ENCODE measurements at regions not wholly inside any gene's neighbourhood (a gene's known extent, or its start where the extent isn't known, plus 50 kb on each side); places are given as distances from the start of the nearest gene placed in this dataset.

GRCh38 chr2:125746321-125747164 is 909.4 kb upstream of the GYPC start (continued):
- TF ChIP-seq ETS1 (IDR thresholded peaks at IDR 0.05), result no peak
- TF ChIP-seq POLR2AphosphoS5 (IDR thresholded peaks at IDR 0.05; ENCODE audit: low read depth), result no peak
- no peak for TF ChIP-seq ZNF331 (CRISPR knock-in tag; IDR thresholded peaks at IDR 0.05; ENCODE audit: low read depth)

GRCh38 chr2:125747165-125747425 is 908.9 kb upstream of the GYPC start:
- no peak for DNase-seq (ENCODE audit: low spot score)
- no peak overlapping the region for H3K4me2 ChIP-seq
- Mint-ChIP-seq H3K27me3 (ENCODE audit: insufficient read depth, low read depth, poor library complexity) (no peaks in the 10 kb centered on the region), H3K4me3 (no peak overlapping the region), H3K9me3 (no peaks in the 10 kb centered on the region), H3K27ac (no peak overlapping the region), H3K36me3 (ENCODE audit: low read depth) (no peaks in the 10 kb centered on the region), H3K4me1 (peaks cover 5% of the 10 kb centered on the region)
- H4K20me1 ChIP-seq (replicated peaks; ENCODE audit: insufficient read depth), result no peaks in the 10 kb centered on the region
- H3K36me3 ChIP-seq (ENCODE audit: insufficient read depth), result no peaks in the 10 kb centered on the region
- no peak for ATAC-seq
- no peaks in the 10 kb centered on the region for H3K4me1 ChIP-seq (ENCODE audit: insufficient read depth)
- no peak overlapping the region for H3K27ac ChIP-seq (ENCODE audit: low read depth)
- no peak overlapping the region for H3K4me3 ChIP-seq
- no peaks in the 10 kb centered on the region for H3F3A ChIP-seq (replicated peaks; ENCODE audit: low read depth)
- no peaks in the 10 kb centered on the region for H3K79me2 ChIP-seq (replicated peaks; ENCODE audit: insufficient read depth)
- H3K27me3 ChIP-seq (ENCODE audit: insufficient read depth), result no peaks in the 10 kb centered on the region
- no peak overlapping the region for H2AFZ ChIP-seq
- H3K9me2 ChIP-seq (ENCODE audit: insufficient read depth), result no peaks in the 10 kb centered on the region
- TF ChIP-seq EZH2 (IDR thresholded peaks at IDR 0.05; ENCODE audit: low read depth, unreplicated experiment) (no peak), ZNF331 (CRISPR knock-in tag; IDR thresholded peaks at IDR 0.05; ENCODE audit: low read depth) (no peak), NANOG (IDR thresholded peaks at IDR 0.05; ENCODE audit: borderline replicate concordance) (no peak), CREB1 (CRISPR knock-in tag; IDR thresholded peaks at IDR 0.05; ENCODE audit: low read depth) (no peak), ETS1 (IDR thresholded peaks at IDR 0.05) (no peak), EZH2phosphoT487 (IDR thresholded peaks at IDR 0.05; ENCODE audit: unreplicated experiment) (no peak), ZNF114 (CRISPR knock-in tag; IDR thresholded peaks at IDR 0.05) (no peak)
- TF ChIP-seq, protein P1, sequence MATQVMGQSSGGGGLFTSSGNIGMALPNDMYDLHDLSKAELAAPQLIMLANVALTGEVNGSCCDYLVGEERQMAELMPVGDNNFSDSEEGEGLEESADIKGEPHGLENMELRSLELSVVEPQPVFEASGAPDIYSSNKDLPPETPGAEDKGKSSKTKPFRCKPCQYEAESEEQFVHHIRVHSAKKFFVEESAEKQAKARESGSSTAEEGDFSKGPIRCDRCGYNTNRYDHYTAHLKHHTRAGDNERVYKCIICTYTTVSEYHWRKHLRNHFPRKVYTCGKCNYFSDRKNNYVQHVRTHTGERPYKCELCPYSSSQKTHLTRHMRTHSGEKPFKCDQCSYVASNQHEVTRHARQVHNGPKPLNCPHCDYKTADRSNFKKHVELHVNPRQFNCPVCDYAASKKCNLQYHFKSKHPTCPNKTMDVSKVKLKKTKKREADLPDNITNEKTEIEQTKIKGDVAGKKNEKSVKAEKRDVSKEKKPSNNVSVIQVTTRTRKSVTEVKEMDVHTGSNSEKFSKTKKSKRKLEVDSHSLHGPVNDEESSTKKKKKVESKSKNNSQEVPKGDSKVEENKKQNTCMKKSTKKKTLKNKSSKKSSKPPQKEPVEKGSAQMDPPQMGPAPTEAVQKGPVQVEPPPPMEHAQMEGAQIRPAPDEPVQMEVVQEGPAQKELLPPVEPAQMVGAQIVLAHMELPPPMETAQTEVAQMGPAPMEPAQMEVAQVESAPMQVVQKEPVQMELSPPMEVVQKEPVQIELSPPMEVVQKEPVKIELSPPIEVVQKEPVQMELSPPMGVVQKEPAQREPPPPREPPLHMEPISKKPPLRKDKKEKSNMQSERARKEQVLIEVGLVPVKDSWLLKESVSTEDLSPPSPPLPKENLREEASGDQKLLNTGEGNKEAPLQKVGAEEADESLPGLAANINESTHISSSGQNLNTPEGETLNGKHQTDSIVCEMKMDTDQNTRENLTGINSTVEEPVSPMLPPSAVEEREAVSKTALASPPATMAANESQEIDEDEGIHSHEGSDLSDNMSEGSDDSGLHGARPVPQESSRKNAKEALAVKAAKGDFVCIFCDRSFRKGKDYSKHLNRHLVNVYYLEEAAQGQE (IDR thresholded peaks at IDR 0.05; ENCODE audit: unreplicated experiment), result no peak
- TF ChIP-seq, protein P2, sequence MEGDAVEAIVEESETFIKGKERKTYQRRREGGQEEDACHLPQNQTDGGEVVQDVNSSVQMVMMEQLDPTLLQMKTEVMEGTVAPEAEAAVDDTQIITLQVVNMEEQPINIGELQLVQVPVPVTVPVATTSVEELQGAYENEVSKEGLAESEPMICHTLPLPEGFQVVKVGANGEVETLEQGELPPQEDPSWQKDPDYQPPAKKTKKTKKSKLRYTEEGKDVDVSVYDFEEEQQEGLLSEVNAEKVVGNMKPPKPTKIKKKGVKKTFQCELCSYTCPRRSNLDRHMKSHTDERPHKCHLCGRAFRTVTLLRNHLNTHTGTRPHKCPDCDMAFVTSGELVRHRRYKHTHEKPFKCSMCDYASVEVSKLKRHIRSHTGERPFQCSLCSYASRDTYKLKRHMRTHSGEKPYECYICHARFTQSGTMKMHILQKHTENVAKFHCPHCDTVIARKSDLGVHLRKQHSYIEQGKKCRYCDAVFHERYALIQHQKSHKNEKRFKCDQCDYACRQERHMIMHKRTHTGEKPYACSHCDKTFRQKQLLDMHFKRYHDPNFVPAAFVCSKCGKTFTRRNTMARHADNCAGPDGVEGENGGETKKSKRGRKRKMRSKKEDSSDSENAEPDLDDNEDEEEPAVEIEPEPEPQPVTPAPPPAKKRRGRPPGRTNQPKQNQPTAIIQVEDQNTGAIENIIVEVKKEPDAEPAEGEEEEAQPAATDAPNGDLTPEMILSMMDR (conservative IDR thresholded peaks at IDR 0.05; ENCODE audit: low read depth in 2 of 2), result no peak
